Left lung (tissue), 4 donors: ENCODE measurements at regions not wholly inside any gene's neighbourhood (a gene's known extent, or its start where the extent isn't known, plus 50 kb on each side); places are given as distances from the start of the nearest gene placed in this dataset.

Source experiments
- ATAC-seq: fragments of 200-7000 bp; cut with Tn5 transposase; one replicate; pipeline ENCODE4 v1.9.1; 2020; ENCODE audit warnings: moderate library complexity
- DNase-seq, 4 donors: peaks; one replicate each; pipeline ENCODE4 v3.0.0-alpha.2; 2013 to 2020
- H3K27ac ChIP-seq, 2 donors: fragments of 200-600 bp; sonication (generic) in 1 of 2; one replicate each; pipeline versions ENCODE4 v1.5.0 to v1.8.0; 2020 to 2021
- H3K27me3 ChIP-seq, 2 donors: fragments of 200-600 bp; sonication (generic) in 1 of 2; one replicate each; pipeline versions ENCODE4 v1.5.0 to v1.8.0; 2020 to 2021
- H3K36me3 ChIP-seq, 2 donors: fragments of 200-600 bp; sonication (generic) in 1 of 2; one replicate each; pipeline versions ENCODE4 v1.5.0 to v1.8.0; 2020 to 2021
- H3K4me1 ChIP-seq, 2 donors: fragments of 200-600 bp; one replicate each; pipeline ENCODE4 v1.8.0; 2021
- H3K4me3 ChIP-seq, 2 donors: fragments of 200-600 bp; sonication (generic) in 1 of 2; one replicate each; pipeline versions ENCODE4 v1.5.0 to v1.8.0; 2020 to 2021; ENCODE audit warnings: mild to moderate bottlenecking in 1 of 2
- H3K9me3 ChIP-seq, 2 donors: fragments of 200-600 bp; sonication (generic) in 1 of 2; one replicate each; pipeline versions ENCODE4 v1.5.0 to v1.8.0; 2020 to 2021
- CTCF ChIP-seq, 2 donors: fragments of 200-600 bp; sonication (generic) in 1 of 2; IDR thresholded peaks; one replicate each; pipeline versions ENCODE4 v1.5.0 to v1.8.0; 2021; ENCODE audit warnings: antibody characterized with exemption in 2 of 2
- intact Hi-C, 2 donors: fragments of 100-400 bp; cut with DNase I; formaldehyde crosslinking; loops; one replicate each; pipeline versions ENCODE4 v1.11.2 to v1.14.2; 2022
- donor health status: DM: no; HTN: yes; CAD: no.
- donor health status: DM: no; HTN: no; CAD: no.

- no peaks in the 10 kb centered on the region for H3K4me1 ChIP-seq
- ATAC-seq = no peak
- H3K27me3 ChIP-seq = no peaks in the 10 kb centered on the region
- no peak overlapping the region for H3K27ac ChIP-seq
- DNase-seq = no peak
- intact Hi-C loops = no loop called here
- no peaks in the 10 kb centered on the region for H3K9me3 ChIP-seq
- no peaks in the 10 kb centered on the region for H3K36me3 ChIP-seq
- no peak for TF ChIP-seq CTCF (IDR thresholded peaks at IDR 0.05)
- no peak overlapping the region for H3K4me3 ChIP-seq
Observed at GRCh38 chr2:122100346-122100745, 344.9 kb downstream of the TSN start.

GRCh38 chr2:122100756-122101155 is 345.3 kb downstream of the TSN start:
- ATAC-seq (no peak), DNase-seq (no peak)
- Histone ChIP-seq H3K4me1 (no peaks in the 10 kb centered on the region), H3K27me3 (no peaks in the 10 kb centered on the region), H3K27ac (no peak overlapping the region), H3K36me3 (no peaks in the 10 kb centered on the region), H3K4me3 (no peak overlapping the region), H3K9me3 (no peaks in the 10 kb centered on the region)
- TF ChIP-seq CTCF (IDR thresholded peaks at IDR 0.05) = no peak
- intact Hi-C loops = no loop called here

GRCh38 chr2:122101319-122101718 is 345.9 kb downstream of the TSN start:
- H3K4me3 ChIP-seq = no peak overlapping the region
- H3K4me1 ChIP-seq = no peaks in the 10 kb centered on the region
- no peaks in the 10 kb centered on the region for H3K36me3 ChIP-seq
- intact Hi-C loops = no loop called here
- no peak for DNase-seq
- H3K27me3 ChIP-seq = no peaks in the 10 kb centered on the region
- no peak for ATAC-seq
- TF ChIP-seq CTCF (IDR thresholded peaks at IDR 0.05) = no peak
- H3K27ac ChIP-seq = no peak overlapping the region
- no peaks in the 10 kb centered on the region for H3K9me3 ChIP-seq

GRCh38 chr2:122105171-122105876 is 349.9 kb downstream of the TSN start:
- no peak overlapping the region for H3K27ac ChIP-seq
- ATAC-seq = no peak
- no peaks in the 10 kb centered on the region for H3K9me3 ChIP-seq
- DNase-seq = no peak
- H3K36me3 ChIP-seq = no peaks in the 10 kb centered on the region
- TF ChIP-seq CTCF (IDR thresholded peaks at IDR 0.05) = no peak
- intact Hi-C loops = no loop called here
- no peak overlapping the region for H3K4me3 ChIP-seq
- no peaks in the 10 kb centered on the region for H3K27me3 ChIP-seq
- no peaks in the 10 kb centered on the region for H3K4me1 ChIP-seq

DNA sequence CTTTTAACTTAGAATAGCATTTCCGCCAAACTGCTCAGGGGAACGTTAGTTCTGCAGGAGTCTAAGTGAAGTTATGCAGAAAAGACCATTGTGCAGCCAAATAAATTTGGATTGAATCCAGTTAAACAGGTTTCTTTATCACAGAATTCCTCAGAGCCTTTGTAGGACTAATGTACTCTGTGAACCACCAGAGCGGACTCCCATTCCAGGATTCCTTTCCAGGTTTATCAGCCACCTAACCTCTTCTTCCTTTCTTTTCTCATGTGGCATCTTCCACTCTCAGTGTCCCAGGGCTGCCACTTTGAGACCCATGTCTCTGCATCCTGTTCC is 350.4 kb downstream of the TSN start:
- no peak for TF ChIP-seq CTCF (IDR thresholded peaks at IDR 0.05)
- intact Hi-C loops = no loop called here
- ATAC-seq (no peak), DNase-seq (no peak)
- Histone ChIP-seq H3K27me3 (no peaks in the 10 kb centered on the region), H3K27ac (no peak overlapping the region), H3K9me3 (no peaks in the 10 kb centered on the region), H3K4me1 (no peaks in the 10 kb centered on the region), H3K36me3 (no peaks in the 10 kb centered on the region), H3K4me3 (no peak overlapping the region)
